Esophagus (tissue), 2 donors: ENCODE measurements at regions not wholly inside any gene's neighbourhood (a gene's known extent, or its start where the extent isn't known, plus 50 kb on each side); places are given as distances from the start of the nearest gene placed in this dataset.
"Not testable (repeated sequence)": the region's sequence is repeated elsewhere in the genome, so short reads cannot be mapped to it uniquely, and the experiment has no call there.

Experiments
- H3K27ac ChIP-seq, 2 donors: one replicate each; pipeline ENCODE4 v1.5.1; 2013; ENCODE audit warnings: low read depth in 2 of 2, mild to moderate bottlenecking in 2 of 2, inconsistent platforms in 1 of 2, low read length in 1 of 2, moderate library complexity in 1 of 2
- H3K27me3 ChIP-seq, 2 donors: one replicate each; pipeline ENCODE4 v1.6.1; 2013; ENCODE audit warnings: low read length in 2 of 2, control low read depth in 1 of 2, mild to moderate bottlenecking in 1 of 2; ENCODE audit not compliant: insufficient read depth in 2 of 2, control insufficient read depth in 1 of 2
- H3K36me3 ChIP-seq, 2 donors: one replicate each; pipeline ENCODE4 v1.6.1; 2013; ENCODE audit warnings: low read length in 1 of 2; ENCODE audit not compliant: control insufficient read depth in 2 of 2, insufficient read depth in 2 of 2
- H3K4me1 ChIP-seq, 2 donors: one replicate each; pipeline ENCODE4 v1.6.1; 2013; ENCODE audit warnings: low read length in 1 of 2; ENCODE audit not compliant: control insufficient read depth in 2 of 2, insufficient read depth in 2 of 2
- H3K4me3 ChIP-seq, 2 donors: one replicate each; pipeline ENCODE4 v1.5.1; 2013; ENCODE audit warnings: low read length in 2 of 2, mild to moderate bottlenecking in 2 of 2, low read depth in 1 of 2, moderate library complexity in 1 of 2
- H3K9me3 ChIP-seq, 2 donors: one replicate each; pipeline ENCODE4 v1.6.1; 2013; ENCODE audit warnings: mild to moderate bottlenecking in 2 of 2, low read depth in 1 of 2, low read length in 1 of 2, moderate library complexity in 1 of 2; ENCODE audit not compliant: control insufficient read depth in 2 of 2, insufficient read depth in 1 of 2
- WGBS, 2 donors: extraction: QIAGEN DNeasy Blood & Tissue Kit; methylation state at CpG; one replicate each; pipeline ENCODE4 v1.1.7; 2013; 5-methylcytosine and 5-hydroxymethylcytosine counted together
- donor health status: healthy with polysubstance abuse.
- donor health status: Bipolar disorder and iron deficiency.

DNA sequence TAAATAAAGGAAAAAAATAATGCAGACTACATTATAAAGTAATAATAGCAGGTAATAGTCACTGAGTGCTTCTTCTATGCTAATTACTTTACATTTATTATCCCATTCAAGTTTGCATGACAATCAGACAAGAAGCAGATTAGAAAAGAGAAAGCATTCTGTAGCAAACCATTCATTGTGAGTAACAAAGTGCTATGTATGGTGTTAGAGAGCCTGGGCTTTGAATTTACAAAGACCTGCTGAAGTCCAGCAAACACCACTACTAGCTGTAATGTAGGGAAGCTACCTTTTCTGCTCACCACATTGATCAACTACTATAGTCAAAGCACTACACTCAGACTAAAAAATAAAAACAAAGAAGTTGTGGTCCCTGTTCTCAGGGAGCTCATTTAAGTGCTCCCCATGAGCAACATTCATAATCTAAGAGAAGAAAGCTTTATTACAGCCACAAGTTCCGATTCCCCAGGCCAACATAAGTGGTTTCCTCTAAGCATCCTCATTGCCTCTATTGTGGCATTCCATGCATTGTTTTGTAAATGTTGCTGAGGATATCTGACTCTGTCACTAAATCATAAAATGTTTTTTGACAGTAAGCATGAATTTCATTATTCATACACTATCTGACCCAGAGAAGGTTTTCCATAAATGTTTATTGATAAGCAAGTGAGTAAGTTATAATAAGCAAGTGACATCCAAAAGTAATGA lies 108.5 kb downstream of the FOXD4L6 start:
- not testable (repeated sequence) for H3K4me3 ChIP-seq, H3K36me3 ChIP-seq, H3K4me1 ChIP-seq, H3K27ac ChIP-seq, H3K27me3 ChIP-seq, H3K9me3 ChIP-seq
- 88 to 93% methylated on average over 1 of the region's 1 CpG for WGBS, 2 donors

- H3K4me1 ChIP-seq, H3K9me3 ChIP-seq, H3K4me3 ChIP-seq, H3K36me3 ChIP-seq, H3K27me3 ChIP-seq, H3K27ac ChIP-seq: not testable (repeated sequence)
- WGBS, 2 donors, result 79% methylated on average over 3 of the region's 3 CpGs
These were observed 109.5 kb downstream of the FOXD4L6 start for GRCh38 chr9:41018948-41019347.

- not testable (repeated sequence) for H3K27ac ChIP-seq, H3K27me3 ChIP-seq, H3K4me1 ChIP-seq, H3K4me3 ChIP-seq, H3K9me3 ChIP-seq, H3K36me3 ChIP-seq
- 94 to 100% methylated on average over 1 of the region's 2 CpGs for WGBS, 2 donors
These were observed 111.8 kb downstream of the FOXD4L6 start for GRCh38 chr9:41016699-41017098.

DNA sequence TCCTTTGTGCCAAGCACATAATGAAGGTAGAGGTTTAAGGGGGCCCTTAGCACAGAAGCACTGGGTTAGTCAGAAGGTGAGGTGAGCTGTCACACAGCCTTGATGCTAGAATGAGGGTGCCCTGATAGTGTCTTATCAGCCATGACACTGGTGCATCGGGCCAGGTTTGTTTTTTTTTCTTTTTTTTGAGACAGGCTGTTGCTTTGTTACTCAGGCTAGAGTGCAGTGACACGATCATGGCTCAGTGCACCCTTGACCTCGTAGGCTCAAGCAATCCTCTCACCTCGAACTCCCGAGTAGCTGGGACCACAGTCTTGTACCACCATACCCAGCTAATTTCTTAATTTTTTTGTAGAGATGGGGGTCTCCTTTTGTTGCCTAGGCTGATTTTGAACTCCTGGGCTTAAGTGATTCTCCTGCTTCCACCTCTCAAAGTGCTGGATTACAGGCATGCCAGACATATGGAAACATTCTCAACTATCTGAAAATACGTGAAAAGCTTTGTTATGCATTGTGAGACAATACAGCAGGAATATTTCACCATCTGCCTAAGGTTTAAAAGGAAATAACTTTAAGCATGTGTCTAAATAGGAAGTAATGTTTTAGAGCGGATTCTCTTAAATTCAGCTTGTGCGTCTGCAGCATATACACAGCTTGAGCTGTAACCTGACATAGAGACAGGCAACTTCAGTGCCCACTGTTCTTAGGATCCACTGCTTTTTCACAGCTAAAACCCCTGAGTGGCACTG lies 128.4 kb downstream of the FOXD4L6 start:
- H3K27ac ChIP-seq, H3K4me3 ChIP-seq, H3K4me1 ChIP-seq, H3K36me3 ChIP-seq, H3K9me3 ChIP-seq, H3K27me3 ChIP-seq: not testable (repeated sequence)
- WGBS, 2 donors, result 71 to 74% methylated on average over 8 of the region's 8 CpGs

GRCh38 chr9:40995490-40995889 lies 133.0 kb downstream of the FOXD4L6 start:
- H3K27ac ChIP-seq, H3K9me3 ChIP-seq, H3K27me3 ChIP-seq, H3K4me3 ChIP-seq, H3K4me1 ChIP-seq, H3K36me3 ChIP-seq: not testable (repeated sequence)
- 86 to 93% methylated on average over 4 of the region's 4 CpGs for WGBS, 2 donors

DNA sequence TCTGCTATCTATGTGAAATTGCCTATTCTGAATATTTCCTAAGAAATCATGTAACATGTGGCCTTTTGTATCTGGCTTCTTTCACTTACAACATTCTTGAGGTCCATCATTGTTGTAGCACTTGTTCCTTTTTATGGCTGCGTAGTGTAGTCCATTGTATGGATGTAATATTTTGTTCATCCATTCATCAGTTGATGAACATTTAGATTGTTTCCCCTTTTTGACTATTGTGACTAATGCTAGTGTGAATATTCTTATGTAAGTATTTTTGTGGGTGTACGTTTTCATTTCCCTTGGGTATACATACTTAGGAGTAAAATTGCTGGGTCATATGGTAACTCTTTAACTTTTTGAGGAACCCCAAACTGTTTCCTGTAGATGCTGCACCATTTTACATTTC lies 134.6 kb downstream of the FOXD4L6 start:
- H3K27me3 ChIP-seq, H3K27ac ChIP-seq, H3K4me3 ChIP-seq, H3K4me1 ChIP-seq, H3K9me3 ChIP-seq, H3K36me3 ChIP-seq: not testable (repeated sequence)
- 66 to 67% methylated on average over 2 of the region's 2 CpGs for WGBS, 2 donors

- 91 to 93% methylated on average over 3 of the region's 4 CpGs for WGBS, 2 donors
- H3K4me3 ChIP-seq, H3K9me3 ChIP-seq, H3K36me3 ChIP-seq, H3K27me3 ChIP-seq, H3K4me1 ChIP-seq, H3K27ac ChIP-seq: not testable (repeated sequence)
These were observed 135.1 kb downstream of the FOXD4L6 start for GRCh38 chr9:40993375-40993774.

DNA sequence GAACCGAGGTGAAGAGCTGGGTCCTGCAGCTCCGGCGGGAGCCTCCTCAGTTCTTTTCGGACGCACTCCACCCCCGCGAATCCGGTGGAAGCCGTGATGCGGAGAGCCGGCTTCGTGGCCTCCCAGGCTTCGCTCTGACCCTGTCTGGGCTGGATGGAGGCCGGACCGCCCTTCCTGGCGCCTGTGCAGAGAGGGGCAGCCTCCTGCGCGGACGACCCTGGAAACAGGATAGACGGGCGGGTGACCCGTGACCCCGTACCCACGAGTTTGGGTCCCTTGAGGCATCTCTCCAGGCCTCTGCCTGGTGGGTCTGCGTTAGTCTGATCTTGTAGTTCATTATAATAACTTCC lies 136.0 kb downstream of the FOXD4L6 start:
- 10 to 13% methylated on average over 25 of the region's 25 CpGs for WGBS, 2 donors
- H3K9me3 ChIP-seq, H3K36me3 ChIP-seq, H3K27me3 ChIP-seq, H3K4me1 ChIP-seq: not testable (repeated sequence)
- Histone ChIP-seq H3K27ac (peak overlapping the region; percentile 93 to 99), H3K4me3 (peak overlapping the region; percentile 56 to 66)

- 13 to 15% methylated on average over 54 of the region's 54 CpGs for WGBS, 2 donors
- peak overlapping the region; percentile 56 to 66 for H3K4me3 ChIP-seq
- H3K4me1 ChIP-seq, H3K27me3 ChIP-seq, H3K9me3 ChIP-seq, H3K36me3 ChIP-seq: not testable (repeated sequence)
- H3K27ac ChIP-seq, result peak overlapping the region; percentile 93 to 99
These were observed 136.6 kb downstream of the FOXD4L6 start for GRCh38 chr9:40991741-40992471.
